WTC11 (cell line): ENCODE measurements at regions not wholly inside any gene's neighbourhood (a gene's known extent, or its start where the extent isn't known, plus 50 kb on each side); places are given as distances from the start of the nearest gene placed in this dataset.
A peak's percentile ranks its signal among the peaks of the same experiment; 100 is the strongest.

ENCODE experiments used
- ATAC-seq: fragments of 200-7000 bp; cut with Tn5 transposase; 2 replicates; pipeline ENCODE4 v1.10.0; 2021; ENCODE audit warnings: mild to moderate bottlenecking, moderate library complexity
- CTCF ChIA-PET: fragments of 300-600 bp; sonication (Branson Sonifier 250); formaldehyde crosslinking; loops from one replicate; lab custom pipeline; 2021; ENCODE audit warnings: antibody characterized with exemption; lab: Charles Lee
- POLR2A ChIA-PET: fragments of 350-600 bp; sonication (Branson Sonifier 250); formaldehyde crosslinking; loops from one replicate; lab custom pipeline; 2021; ENCODE audit warnings: antibody characterized with exemption; lab: Charles Lee
- DNase-seq: peaks from one replicate; pipeline ENCODE4 v3.0.0; 2021; ENCODE audit warnings: low spot score
- H3K27ac Mint-ChIP-seq: 2 replicates; pipeline ENCODE4 v1.8.0; 2021; ENCODE audit warnings: mixed read lengths
- H3K27me3 Mint-ChIP-seq: 2 replicates; pipeline ENCODE4 v1.8.0; 2021; ENCODE audit warnings: low read depth, mild to moderate bottlenecking, moderate library complexity, mixed read lengths
- H3K36me3 Mint-ChIP-seq: 2 replicates; pipeline ENCODE4 v1.8.0; 2021; ENCODE audit warnings: mixed read lengths
- H3K4me1 Mint-ChIP-seq: 2 replicates; pipeline ENCODE4 v1.8.0; 2022; ENCODE audit warnings: mixed read lengths
- H3K4me3 Mint-ChIP-seq: 2 replicates; pipeline ENCODE4 v1.8.0; 2021; ENCODE audit warnings: mild to moderate bottlenecking, moderate library complexity, mixed read lengths
- H3K9me3 Mint-ChIP-seq: 2 replicates; pipeline ENCODE4 v1.8.0; 2021; ENCODE audit warnings: mixed read lengths
- CREB1 ChIP-seq: sonication (generic); formaldehyde crosslinking; IDR thresholded peaks from 2 replicates; pipeline ENCODE4 v1.8.0; 2023; ENCODE audit warnings: mild to moderate bottlenecking, missing genetic modification reagents
- JAZF1 ChIP-seq: fragments of 250-450 bp; sonication (Bioruptor Pico); IDR thresholded peaks from 2 replicates; pipeline ENCODE4 v1.9.0; 2021; ENCODE audit warnings: moderate library complexity, mild to moderate bottlenecking, inconsistent platforms
- JUN ChIP-seq: sonication (generic); formaldehyde crosslinking; IDR thresholded peaks from 2 replicates; pipeline ENCODE4 v1.8.0; 2023; ENCODE audit warnings: mild to moderate bottlenecking, missing genetic modification reagents
- MYBL2 ChIP-seq: sonication (generic); formaldehyde crosslinking; IDR thresholded peaks from 2 replicates; pipeline ENCODE4 v1.8.1; 2023; ENCODE audit warnings: mild to moderate bottlenecking, moderate library complexity, missing genetic modification reagents
- OVOL2 ChIP-seq: fragments of 250-450 bp; sonication (Bioruptor Pico); IDR thresholded peaks from 2 replicates; pipeline ENCODE4 v1.9.0; 2021; ENCODE audit warnings: mild to moderate bottlenecking, borderline replicate concordance
- RELA ChIP-seq: sonication (generic); formaldehyde crosslinking; IDR thresholded peaks from 2 replicates; pipeline ENCODE4 v1.8.1; 2022; ENCODE audit warnings: missing genetic modification reagents, mild to moderate bottlenecking, borderline replicate concordance
- ZNF138 ChIP-seq: sonication (generic); formaldehyde crosslinking; conservative IDR thresholded peaks from 2 replicates; pipeline ENCODE4 v1.8.1; 2022; ENCODE audit warnings: mild to moderate bottlenecking, moderate library complexity, missing genetic modification reagents
- ZNF396 ChIP-seq: fragments of 250-450 bp; sonication (Bioruptor Pico); IDR thresholded peaks from 2 replicates; pipeline ENCODE4 v1.8.0; 2021; ENCODE audit warnings: mild to moderate bottlenecking, moderate library complexity, borderline replicate concordance
- TF ChIP-seq, protein P1 (sequence below): sonication (generic); formaldehyde crosslinking; IDR thresholded peaks from 2 replicates; pipeline ENCODE4 v1.8.0; 2023; ENCODE audit warnings: missing genetic modification reagents, mild to moderate bottlenecking, borderline replicate concordance
- TF ChIP-seq, protein P2 (sequence below): sonication (generic); formaldehyde crosslinking; IDR thresholded peaks from 2 replicates; pipeline ENCODE4 v1.8.1; 2023; ENCODE audit warnings: mild to moderate bottlenecking, missing genetic modification reagents, borderline replicate concordance
- TF ChIP-seq, protein P3 (sequence below): sonication (generic); formaldehyde crosslinking; conservative IDR thresholded peaks from 2 replicates; pipeline ENCODE4 v1.8.1; 2022; ENCODE audit warnings: mild to moderate bottlenecking, missing genetic modification reagents
- TF ChIP-seq, protein P4 (sequence below): sonication (generic); formaldehyde crosslinking; IDR thresholded peaks from 2 replicates; pipeline ENCODE4 v1.8.1; 2023; ENCODE audit warnings: mild to moderate bottlenecking, missing genetic modification reagents
- TF ChIP-seq, protein P5 (sequence below): sonication (generic); formaldehyde crosslinking; IDR thresholded peaks from 2 replicates; pipeline ENCODE4 v1.8.1; 2023; ENCODE audit warnings: mild to moderate bottlenecking, moderate library complexity, missing genetic modification reagents
- TF ChIP-seq, protein P6 (sequence below): sonication (generic); formaldehyde crosslinking; IDR thresholded peaks from 2 replicates; pipeline ENCODE4 v1.8.1; 2022; ENCODE audit warnings: low read depth, missing genetic modification reagents, borderline replicate concordance

DNA sequence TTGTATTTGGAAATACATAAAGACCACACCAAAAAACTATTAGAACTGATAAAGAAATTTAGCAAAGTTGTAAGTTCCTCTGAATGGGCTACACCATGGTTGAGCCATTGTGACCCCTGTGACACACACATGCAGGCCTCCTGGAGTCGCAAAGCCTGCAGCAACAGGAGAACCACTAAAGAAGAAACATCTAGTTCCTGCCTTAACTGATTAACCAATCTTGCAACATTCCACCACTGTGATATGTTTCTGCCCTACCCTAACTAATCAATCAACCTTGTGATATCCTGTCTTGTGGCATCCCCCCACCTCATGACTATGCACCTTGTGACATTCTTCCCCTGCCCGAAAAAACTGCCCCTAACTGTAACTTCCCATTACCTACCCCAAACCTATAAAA is 401.8 kb downstream of the PRDM5 start (continued):
- TF ChIP-seq, protein P1, sequence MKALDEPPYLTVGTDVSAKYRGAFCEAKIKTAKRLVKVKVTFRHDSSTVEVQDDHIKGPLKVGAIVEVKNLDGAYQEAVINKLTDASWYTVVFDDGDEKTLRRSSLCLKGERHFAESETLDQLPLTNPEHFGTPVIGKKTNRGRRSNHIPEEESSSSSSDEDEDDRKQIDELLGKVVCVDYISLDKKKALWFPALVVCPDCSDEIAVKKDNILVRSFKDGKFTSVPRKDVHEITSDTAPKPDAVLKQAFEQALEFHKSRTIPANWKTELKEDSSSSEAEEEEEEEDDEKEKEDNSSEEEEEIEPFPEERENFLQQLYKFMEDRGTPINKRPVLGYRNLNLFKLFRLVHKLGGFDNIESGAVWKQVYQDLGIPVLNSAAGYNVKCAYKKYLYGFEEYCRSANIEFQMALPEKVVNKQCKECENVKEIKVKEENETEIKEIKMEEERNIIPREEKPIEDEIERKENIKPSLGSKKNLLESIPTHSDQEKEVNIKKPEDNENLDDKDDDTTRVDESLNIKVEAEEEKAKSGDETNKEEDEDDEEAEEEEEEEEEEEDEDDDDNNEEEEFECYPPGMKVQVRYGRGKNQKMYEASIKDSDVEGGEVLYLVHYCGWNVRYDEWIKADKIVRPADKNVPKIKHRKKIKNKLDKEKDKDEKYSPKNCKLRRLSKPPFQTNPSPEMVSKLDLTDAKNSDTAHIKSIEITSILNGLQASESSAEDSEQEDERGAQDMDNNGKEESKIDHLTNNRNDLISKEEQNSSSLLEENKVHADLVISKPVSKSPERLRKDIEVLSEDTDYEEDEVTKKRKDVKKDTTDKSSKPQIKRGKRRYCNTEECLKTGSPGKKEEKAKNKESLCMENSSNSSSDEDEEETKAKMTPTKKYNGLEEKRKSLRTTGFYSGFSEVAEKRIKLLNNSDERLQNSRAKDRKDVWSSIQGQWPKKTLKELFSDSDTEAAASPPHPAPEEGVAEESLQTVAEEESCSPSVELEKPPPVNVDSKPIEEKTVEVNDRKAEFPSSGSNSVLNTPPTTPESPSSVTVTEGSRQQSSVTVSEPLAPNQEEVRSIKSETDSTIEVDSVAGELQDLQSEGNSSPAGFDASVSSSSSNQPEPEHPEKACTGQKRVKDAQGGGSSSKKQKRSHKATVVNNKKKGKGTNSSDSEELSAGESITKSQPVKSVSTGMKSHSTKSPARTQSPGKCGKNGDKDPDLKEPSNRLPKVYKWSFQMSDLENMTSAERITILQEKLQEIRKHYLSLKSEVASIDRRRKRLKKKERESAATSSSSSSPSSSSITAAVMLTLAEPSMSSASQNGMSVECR = no peak
- no peak for TF ChIP-seq JUN (CRISPR knock-in tag)
- TF ChIP-seq, protein P2, sequence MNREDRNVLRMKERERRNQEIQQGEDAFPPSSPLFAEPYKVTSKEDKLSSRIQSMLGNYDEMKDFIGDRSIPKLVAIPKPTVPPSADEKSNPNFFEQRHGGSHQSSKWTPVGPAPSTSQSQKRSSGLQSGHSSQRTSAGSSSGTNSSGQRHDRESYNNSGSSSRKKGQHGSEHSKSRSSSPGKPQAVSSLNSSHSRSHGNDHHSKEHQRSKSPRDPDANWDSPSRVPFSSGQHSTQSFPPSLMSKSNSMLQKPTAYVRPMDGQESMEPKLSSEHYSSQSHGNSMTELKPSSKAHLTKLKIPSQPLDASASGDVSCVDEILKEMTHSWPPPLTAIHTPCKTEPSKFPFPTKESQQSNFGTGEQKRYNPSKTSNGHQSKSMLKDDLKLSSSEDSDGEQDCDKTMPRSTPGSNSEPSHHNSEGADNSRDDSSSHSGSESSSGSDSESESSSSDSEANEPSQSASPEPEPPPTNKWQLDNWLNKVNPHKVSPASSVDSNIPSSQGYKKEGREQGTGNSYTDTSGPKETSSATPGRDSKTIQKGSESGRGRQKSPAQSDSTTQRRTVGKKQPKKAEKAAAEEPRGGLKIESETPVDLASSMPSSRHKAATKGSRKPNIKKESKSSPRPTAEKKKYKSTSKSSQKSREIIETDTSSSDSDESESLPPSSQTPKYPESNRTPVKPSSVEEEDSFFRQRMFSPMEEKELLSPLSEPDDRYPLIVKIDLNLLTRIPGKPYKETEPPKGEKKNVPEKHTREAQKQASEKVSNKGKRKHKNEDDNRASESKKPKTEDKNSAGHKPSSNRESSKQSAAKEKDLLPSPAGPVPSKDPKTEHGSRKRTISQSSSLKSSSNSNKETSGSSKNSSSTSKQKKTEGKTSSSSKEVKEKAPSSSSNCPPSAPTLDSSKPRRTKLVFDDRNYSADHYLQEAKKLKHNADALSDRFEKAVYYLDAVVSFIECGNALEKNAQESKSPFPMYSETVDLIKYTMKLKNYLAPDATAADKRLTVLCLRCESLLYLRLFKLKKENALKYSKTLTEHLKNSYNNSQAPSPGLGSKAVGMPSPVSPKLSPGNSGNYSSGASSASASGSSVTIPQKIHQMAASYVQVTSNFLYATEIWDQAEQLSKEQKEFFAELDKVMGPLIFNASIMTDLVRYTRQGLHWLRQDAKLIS (CRISPR knock-in tag) = no peak
- TF ChIP-seq JAZF1 (CRISPR knock-in tag) = no peak
- TF ChIP-seq, protein P3, sequence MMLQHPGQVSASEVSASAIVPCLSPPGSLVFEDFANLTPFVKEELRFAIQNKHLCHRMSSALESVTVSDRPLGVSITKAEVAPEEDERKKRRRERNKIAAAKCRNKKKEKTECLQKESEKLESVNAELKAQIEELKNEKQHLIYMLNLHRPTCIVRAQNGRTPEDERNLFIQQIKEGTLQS (CRISPR knock-in tag) = no peak
- no peak for TF ChIP-seq ZNF396 (CRISPR knock-in tag)
- no peak for TF ChIP-seq ZNF138 (CRISPR knock-in tag)

DNA sequence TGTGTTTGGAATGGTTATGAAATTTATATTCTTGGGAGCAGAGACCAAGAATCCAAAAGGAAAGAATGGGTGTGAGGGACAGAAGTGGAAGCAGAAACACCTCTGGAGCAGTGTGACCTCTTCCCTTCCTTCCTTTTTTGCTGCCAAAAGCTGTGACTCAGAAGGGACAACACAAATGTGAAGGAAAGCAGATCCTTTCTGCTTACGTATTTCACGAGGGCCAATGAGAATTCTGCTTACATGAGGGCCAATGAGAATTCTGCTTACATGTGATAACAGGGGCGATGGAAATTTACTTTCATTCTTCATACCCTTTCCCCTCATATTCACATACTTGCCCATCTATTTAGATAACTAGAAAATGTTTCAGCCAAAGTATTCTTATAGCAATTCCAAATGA is 404.6 kb downstream of the PRDM5 start:
- Mint-ChIP-seq H3K9me3 (peaks cover 31% of the 10 kb centered on the region), H3K27ac (no peak overlapping the region), H3K27me3 (no peaks in the 10 kb centered on the region), H3K4me3 (no peak overlapping the region), H3K4me1 (peaks cover 26% of the 10 kb centered on the region), H3K36me3 (peaks cover 9% of the 10 kb centered on the region)
- ATAC-seq = peak; percentile 69
- no peak for DNase-seq
- TF ChIP-seq, protein P4, sequence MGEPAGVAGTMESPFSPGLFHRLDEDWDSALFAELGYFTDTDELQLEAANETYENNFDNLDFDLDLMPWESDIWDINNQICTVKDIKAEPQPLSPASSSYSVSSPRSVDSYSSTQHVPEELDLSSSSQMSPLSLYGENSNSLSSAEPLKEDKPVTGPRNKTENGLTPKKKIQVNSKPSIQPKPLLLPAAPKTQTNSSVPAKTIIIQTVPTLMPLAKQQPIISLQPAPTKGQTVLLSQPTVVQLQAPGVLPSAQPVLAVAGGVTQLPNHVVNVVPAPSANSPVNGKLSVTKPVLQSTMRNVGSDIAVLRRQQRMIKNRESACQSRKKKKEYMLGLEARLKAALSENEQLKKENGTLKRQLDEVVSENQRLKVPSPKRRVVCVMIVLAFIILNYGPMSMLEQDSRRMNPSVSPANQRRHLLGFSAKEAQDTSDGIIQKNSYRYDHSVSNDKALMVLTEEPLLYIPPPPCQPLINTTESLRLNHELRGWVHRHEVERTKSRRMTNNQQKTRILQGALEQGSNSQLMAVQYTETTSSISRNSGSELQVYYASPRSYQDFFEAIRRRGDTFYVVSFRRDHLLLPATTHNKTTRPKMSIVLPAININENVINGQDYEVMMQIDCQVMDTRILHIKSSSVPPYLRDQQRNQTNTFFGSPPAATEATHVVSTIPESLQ (CRISPR knock-in tag) = no peak
- TF ChIP-seq, protein P5, sequence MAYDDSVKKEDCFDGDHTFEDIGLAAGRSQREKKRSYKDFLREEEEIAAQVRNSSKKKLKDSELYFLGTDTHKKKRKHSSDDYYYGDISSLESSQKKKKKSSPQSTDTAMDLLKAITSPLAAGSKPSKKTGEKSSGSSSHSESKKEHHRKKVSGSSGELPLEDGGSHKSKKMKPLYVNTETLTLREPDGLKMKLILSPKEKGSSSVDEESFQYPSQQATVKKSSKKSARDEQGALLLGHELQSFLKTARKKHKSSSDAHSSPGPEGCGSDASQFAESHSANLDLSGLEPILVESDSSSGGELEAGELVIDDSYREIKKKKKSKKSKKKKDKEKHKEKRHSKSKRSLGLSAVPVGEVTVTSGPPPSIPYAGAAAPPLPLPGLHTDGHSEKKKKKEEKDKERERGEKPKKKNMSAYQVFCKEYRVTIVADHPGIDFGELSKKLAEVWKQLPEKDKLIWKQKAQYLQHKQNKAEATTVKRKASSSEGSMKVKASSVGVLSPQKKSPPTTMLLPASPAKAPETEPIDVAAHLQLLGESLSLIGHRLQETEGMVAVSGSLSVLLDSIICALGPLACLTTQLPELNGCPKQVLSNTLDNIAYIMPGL (CRISPR knock-in tag) = no peak
- TF ChIP-seq CREB1 = no peak
- no peak for TF ChIP-seq OVOL2 (CRISPR knock-in tag)
- no peak for TF ChIP-seq RELA (CRISPR knock-in tag)
- no peak for TF ChIP-seq MYBL2 (CRISPR knock-in tag)
- TF ChIP-seq, protein P6, sequence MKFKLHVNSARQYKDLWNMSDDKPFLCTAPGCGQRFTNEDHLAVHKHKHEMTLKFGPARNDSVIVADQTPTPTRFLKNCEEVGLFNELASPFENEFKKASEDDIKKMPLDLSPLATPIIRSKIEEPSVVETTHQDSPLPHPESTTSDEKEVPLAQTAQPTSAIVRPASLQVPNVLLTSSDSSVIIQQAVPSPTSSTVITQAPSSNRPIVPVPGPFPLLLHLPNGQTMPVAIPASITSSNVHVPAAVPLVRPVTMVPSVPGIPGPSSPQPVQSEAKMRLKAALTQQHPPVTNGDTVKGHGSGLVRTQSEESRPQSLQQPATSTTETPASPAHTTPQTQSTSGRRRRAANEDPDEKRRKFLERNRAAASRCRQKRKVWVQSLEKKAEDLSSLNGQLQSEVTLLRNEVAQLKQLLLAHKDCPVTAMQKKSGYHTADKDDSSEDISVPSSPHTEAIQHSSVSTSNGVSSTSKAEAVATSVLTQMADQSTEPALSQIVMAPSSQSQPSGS (CRISPR knock-in tag) = no peak
- ChIA-PET POLR2A (no interaction called here), CTCF (no interaction called here)
